ENCODE measurements at regions not wholly inside any gene's neighbourhood (a gene's known extent, or its start where the extent isn't known, plus 50 kb on each side); places are given as distances from the start of the nearest gene placed in this dataset.

DNA sequence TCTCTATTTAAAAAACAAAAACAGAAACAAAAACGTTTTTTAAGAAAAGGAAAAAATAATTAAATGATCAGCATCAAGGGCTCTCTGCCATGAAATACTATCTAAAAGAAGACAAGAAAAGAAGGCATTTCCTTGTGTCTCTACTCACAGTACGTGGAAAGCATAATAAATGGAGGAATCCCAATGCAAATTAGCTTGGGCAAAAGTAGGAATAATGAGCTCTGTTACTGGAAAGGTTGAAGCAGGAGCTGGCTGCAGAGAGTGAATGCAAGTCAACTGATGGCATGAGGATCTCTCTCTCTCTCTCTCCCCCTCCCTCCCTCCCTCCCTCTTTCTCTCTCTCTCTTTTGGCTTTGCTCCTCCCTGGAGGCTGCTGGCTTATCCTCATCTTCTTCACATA is 85.9 kb downstream of the TBX3 start:
- H3K79me1 ChIP-seq (ENCODE audit: insufficient read depth, low read depth, low read length, poor library complexity, severe bottlenecking): no peaks in the 10 kb centered on the region
- H2BK20ac ChIP-seq (ENCODE audit: low read depth, low read length, poor library complexity, severe bottlenecking): no peak overlapping the region
- no peak overlapping the region for H2AFZ ChIP-seq (ENCODE audit: low read length)
- no peaks in the 10 kb centered on the region for H3K23me2 ChIP-seq (ENCODE audit: insufficient read length, low read depth, low read length, poor library complexity, severe bottlenecking)
- H3K4me1 ChIP-seq (ENCODE audit: insufficient read depth, low read length): no peaks in the 10 kb centered on the region
- H2BK120ac ChIP-seq (ENCODE audit: low read depth, low read length, poor library complexity, severe bottlenecking): no peak overlapping the region
- no peak overlapping the region for H2BK5ac ChIP-seq (ENCODE audit: insufficient read length, low read length)
- no peak overlapping the region for H4K91ac ChIP-seq (ENCODE audit: insufficient read length, low read depth, low read length)
- H3K9ac ChIP-seq (ENCODE audit: extremely low read depth, insufficient read length, low read length): no peak overlapping the region
- H3K56ac ChIP-seq (ENCODE audit: insufficient read length, low read depth, low read length): no peak overlapping the region
- WGBS (ENCODE audit: extremely low coverage, insufficient read length, low lambda C conversion rate): no CpG with 5 or more reads among the region's 2 CpGs
- peaks cover 5 to 7% of the 10 kb centered on the region in 2 experiments; a peak in 3 of 4 replicates for H3K4me1 Mint-ChIP-seq
- no peak overlapping the region for H3K27ac Mint-ChIP-seq
- no peak overlapping the region for H2BK12ac ChIP-seq (ENCODE audit: insufficient read length, low read depth, low read length)
- no peak overlapping the region for H3K4ac ChIP-seq (ENCODE audit: low read depth, low read length)
- peaks cover 5% of the 10 kb centered on the region for H3K9me3 ChIP-seq (ENCODE audit: control insufficient read depth, low read depth, low read length)
- H3K9me3 Mint-ChIP-seq: peaks cover 28 to 38% of the 10 kb centered on the region in 2 experiments
- no peak overlapping the region for H3K4me3 Mint-ChIP-seq
- no peaks in the 10 kb centered on the region for H3K79me2 ChIP-seq (ENCODE audit: insufficient read depth, low read length)
- peaks cover 11 to 24% (median 23%) of the 10 kb centered on the region in 3 experiments for H3K36me3 Mint-ChIP-seq (ENCODE audit: insufficient read depth in 1 of 3, low read depth in 3 of 3)
- DNase-seq: no peak
- H3K27me3 ChIP-seq (ENCODE audit: insufficient read depth, low read length): no peaks in the 10 kb centered on the region
- H3T11ph ChIP-seq (ENCODE audit: low read length): no peak overlapping the region
- H3K14ac ChIP-seq (ENCODE audit: insufficient read depth, low read length): no peak overlapping the region
- H4K20me1 ChIP-seq (ENCODE audit: control insufficient read depth, insufficient read depth, insufficient read length): no peaks in the 10 kb centered on the region
- no peak overlapping the region for H3K4me2 ChIP-seq (ENCODE audit: insufficient read depth, insufficient read length, low read length)
- H3K27ac ChIP-seq (ENCODE audit: insufficient read length, low read depth, low read length): no peak overlapping the region
- no peak overlapping the region for H3K18ac ChIP-seq (ENCODE audit: insufficient read length, low read depth, low read length)
- H4K5ac ChIP-seq (ENCODE audit: insufficient read length, low read depth, low read length): no peak overlapping the region
- peaks cover 8% of the 10 kb centered on the region for H3K27me3 Mint-ChIP-seq (ENCODE audit: low read depth)
- no peak overlapping the region for H2BK15ac ChIP-seq (ENCODE audit: low read depth, low read length)
- TF ChIP-seq, protein P1, sequence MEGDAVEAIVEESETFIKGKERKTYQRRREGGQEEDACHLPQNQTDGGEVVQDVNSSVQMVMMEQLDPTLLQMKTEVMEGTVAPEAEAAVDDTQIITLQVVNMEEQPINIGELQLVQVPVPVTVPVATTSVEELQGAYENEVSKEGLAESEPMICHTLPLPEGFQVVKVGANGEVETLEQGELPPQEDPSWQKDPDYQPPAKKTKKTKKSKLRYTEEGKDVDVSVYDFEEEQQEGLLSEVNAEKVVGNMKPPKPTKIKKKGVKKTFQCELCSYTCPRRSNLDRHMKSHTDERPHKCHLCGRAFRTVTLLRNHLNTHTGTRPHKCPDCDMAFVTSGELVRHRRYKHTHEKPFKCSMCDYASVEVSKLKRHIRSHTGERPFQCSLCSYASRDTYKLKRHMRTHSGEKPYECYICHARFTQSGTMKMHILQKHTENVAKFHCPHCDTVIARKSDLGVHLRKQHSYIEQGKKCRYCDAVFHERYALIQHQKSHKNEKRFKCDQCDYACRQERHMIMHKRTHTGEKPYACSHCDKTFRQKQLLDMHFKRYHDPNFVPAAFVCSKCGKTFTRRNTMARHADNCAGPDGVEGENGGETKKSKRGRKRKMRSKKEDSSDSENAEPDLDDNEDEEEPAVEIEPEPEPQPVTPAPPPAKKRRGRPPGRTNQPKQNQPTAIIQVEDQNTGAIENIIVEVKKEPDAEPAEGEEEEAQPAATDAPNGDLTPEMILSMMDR (conservative IDR thresholded peaks at IDR 0.05): no peak
- no peak overlapping the region for H3K23ac ChIP-seq (ENCODE audit: insufficient read length, low read depth, low read length)
- H2AK5ac ChIP-seq (ENCODE audit: insufficient read length, low read length): no peak overlapping the region
- no peak overlapping the region for H4K8ac ChIP-seq (replicated peaks; ENCODE audit: insufficient read length, low read depth, low read length)

All from H9 (cell line).